Heart right ventricle (tissue), 16 donors: ENCODE measurements at regions not wholly inside any gene's neighbourhood (a gene's known extent, or its start where the extent isn't known, plus 50 kb on each side); places are given as distances from the start of the nearest gene placed in this dataset.

Experiments
- ATAC-seq, 8 donors: fragments of 200-7000 bp; cut with Tn5 transposase; one replicate each; pipeline ENCODE4 v1.9.1; 2020; ENCODE audit warnings: mild to moderate bottlenecking in 8 of 8, moderate library complexity in 8 of 8, moderate number of reproducible peaks in 1 of 8
- DNase-seq, 2 donors: peaks; one replicate each; pipeline ENCODE4 v3.0.0-alpha.2; 2020
- H3K27ac ChIP-seq, 10 donors: fragments of 200-600 bp; sonication (generic) in 2 of 10; one replicate each; pipeline versions ENCODE4 v1.5.0 to v1.8.0; 2020 to 2022; ENCODE audit warnings: mild to moderate bottlenecking in 3 of 10
- H3K27me3 ChIP-seq, 7 donors: fragments of 200-600 bp; one replicate each; pipeline ENCODE4 v1.8.0; 2021 to 2022; ENCODE audit warnings: mild to moderate bottlenecking in 2 of 7
- H3K36me3 ChIP-seq, 9 donors: fragments of 200-600 bp; sonication (generic) in 1 of 9; one replicate each; pipeline versions ENCODE4 v1.5.0 to v1.8.0; 2020 to 2022; ENCODE audit warnings: mild to moderate bottlenecking in 2 of 9
- H3K4me1 ChIP-seq, 9 donors: fragments of 200-600 bp; sonication (generic) in 1 of 9; one replicate each; pipeline versions ENCODE4 v1.5.0 to v1.8.0; 2020 to 2022; ENCODE audit warnings: mild to moderate bottlenecking in 4 of 9
- H3K4me3 ChIP-seq, 10 donors: fragments of 200-600 bp; sonication (generic) in 2 of 10; one replicate each; pipeline versions ENCODE4 v1.5.0 to v1.8.0; 2020 to 2022; ENCODE audit warnings: mild to moderate bottlenecking in 7 of 10, moderate library complexity in 2 of 10
- H3K9me3 ChIP-seq, 11 donors: fragments of 200-600 bp in 10 of 11; sonication (generic) in 2 of 11; one replicate each; pipeline versions ENCODE4 v1.5.0 to v1.8.0; 2013 to 2022; ENCODE audit warnings: mild to moderate bottlenecking in 2 of 11, control low read depth in 1 of 11, moderate library complexity in 1 of 11
- WGBS, 2 donors: extraction: QIAGEN DNeasy Blood & Tissue Kit; methylation state at CpG; one replicate each; pipeline ENCODE4 v1.1.7; 2013; ENCODE audit warnings: inconsistent platforms in 1 of 2; 5-methylcytosine and 5-hydroxymethylcytosine counted together
- intact Hi-C, 10 donors: fragments of 100-400 bp; cut with DNase I; formaldehyde crosslinking; loops; one replicate each; pipeline versions ENCODE4 v1.11.1 to v1.14.2; 2022
- TF ChIP-seq, protein P1 (sequence below), 9 donors: fragments of 200-600 bp; sonication (generic) in 2 of 9; IDR thresholded peaks; one replicate each; pipeline versions ENCODE4 v1.5.0 to v1.8.0; 2021 to 2022; ENCODE audit warnings: antibody characterized with exemption in 9 of 9, mild to moderate bottlenecking in 5 of 9, moderate library complexity in 1 of 9
- donor health status: Arrhythmogenic right ventricular cardiomyopathy.
- donor health status: ischemic (EF 13 %, LVEDD 7.1; RV severe dilation, severe dysfunction).
- donor health status: healthy with polysubstance abuse.
- donor health status: DM: no; HTN: yes; CAD: no.
- donor health status: DM: no; HTN: no; CAD: no.
- donor health status: ischemic (EF 25% LVEDD 6.9; RV normal size, moderate dysfunction).
- donor health status: ischemic (EF 25% LVEDD 5.7; RV mildly dilated, moderate dysfunction).
- donor health status: healthy.
- donor health status: DM: yes; HTN: yes; CAD: no.
- donor health status: Ischemic cardiomyopathy.
- donor health status: ischemic (EF 35%, LVEDD 5.7; RV mildly dilated, moderate dysfunction).
- donor health status: nonischemic (EF 11% LVEDD 7.7; RV severe dilation, severe dysfunction).
- donor health status: DM: yes; HTN: yes; CAD: no.
- donor health status: PGD.
- donor health status: ischemic (EF 29% LVEDD 5.4; RV normal size, mild dysfunction).
- donor health status: nonischemic (EF 23%, LVEDD 6.1; RV moderate dilation, normal function).

DNA sequence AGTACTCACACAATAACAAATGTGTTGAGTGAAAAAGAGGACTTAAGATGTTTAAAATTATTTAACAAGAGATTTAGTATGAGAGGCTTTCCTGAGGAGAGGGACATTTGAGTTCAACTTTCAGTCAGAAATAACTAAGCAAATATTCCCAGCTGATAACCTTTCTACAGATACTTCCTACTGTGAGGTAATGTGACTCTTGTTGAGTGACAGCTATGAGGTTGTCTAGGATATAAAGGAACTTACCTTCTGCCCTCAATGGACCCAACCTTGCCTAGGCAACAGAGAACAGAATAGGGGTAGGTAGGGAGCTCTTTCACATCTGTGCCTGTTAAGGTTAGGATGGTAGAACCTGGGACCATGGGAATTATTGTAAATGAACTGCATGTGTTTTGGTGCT, 54.7 kb downstream of the GLUD2 start:
- intact Hi-C loops = no loop called here
- Histone ChIP-seq H3K27me3 (no peaks in the 10 kb centered on the region), H3K4me1 (no peaks in the 10 kb centered on the region), H3K36me3 (no peaks in the 10 kb centered on the region), H3K4me3 (no peak overlapping the region), H3K27ac (no peak overlapping the region), H3K9me3 (no peaks in the 10 kb centered on the region)
- TF ChIP-seq, protein P1, sequence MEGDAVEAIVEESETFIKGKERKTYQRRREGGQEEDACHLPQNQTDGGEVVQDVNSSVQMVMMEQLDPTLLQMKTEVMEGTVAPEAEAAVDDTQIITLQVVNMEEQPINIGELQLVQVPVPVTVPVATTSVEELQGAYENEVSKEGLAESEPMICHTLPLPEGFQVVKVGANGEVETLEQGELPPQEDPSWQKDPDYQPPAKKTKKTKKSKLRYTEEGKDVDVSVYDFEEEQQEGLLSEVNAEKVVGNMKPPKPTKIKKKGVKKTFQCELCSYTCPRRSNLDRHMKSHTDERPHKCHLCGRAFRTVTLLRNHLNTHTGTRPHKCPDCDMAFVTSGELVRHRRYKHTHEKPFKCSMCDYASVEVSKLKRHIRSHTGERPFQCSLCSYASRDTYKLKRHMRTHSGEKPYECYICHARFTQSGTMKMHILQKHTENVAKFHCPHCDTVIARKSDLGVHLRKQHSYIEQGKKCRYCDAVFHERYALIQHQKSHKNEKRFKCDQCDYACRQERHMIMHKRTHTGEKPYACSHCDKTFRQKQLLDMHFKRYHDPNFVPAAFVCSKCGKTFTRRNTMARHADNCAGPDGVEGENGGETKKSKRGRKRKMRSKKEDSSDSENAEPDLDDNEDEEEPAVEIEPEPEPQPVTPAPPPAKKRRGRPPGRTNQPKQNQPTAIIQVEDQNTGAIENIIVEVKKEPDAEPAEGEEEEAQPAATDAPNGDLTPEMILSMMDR (IDR thresholded peaks at IDR 0.05) = no peak
- ATAC-seq (no peak), DNase-seq (no peak)

DNA sequence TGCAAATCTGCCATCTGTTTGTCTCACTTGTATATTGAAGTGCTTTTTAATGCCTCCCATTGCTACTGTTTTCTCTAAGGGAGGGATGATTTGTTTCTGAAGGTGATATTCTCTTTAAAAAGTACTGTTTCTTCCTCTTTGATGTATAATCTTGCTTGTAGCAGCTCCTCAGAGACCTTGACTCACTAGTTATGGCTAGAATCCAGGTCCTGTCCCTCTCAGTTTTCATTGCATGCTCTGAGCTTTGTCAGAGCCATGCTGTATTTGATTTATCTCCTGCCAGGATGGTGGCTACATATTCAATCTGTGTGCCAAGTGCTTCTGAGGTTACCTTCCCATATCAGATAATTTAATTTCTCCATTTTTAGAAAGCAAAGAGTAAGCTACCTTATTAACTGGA, 56.0 kb downstream of the GLUD2 start:
- Histone ChIP-seq H3K27ac (no peak overlapping the region), H3K9me3 (no peaks in the 10 kb centered on the region), H3K4me3 (no peak overlapping the region), H3K36me3 (no peaks in the 10 kb centered on the region), H3K27me3 (no peaks in the 10 kb centered on the region), H3K4me1 (no peaks in the 10 kb centered on the region)
- DNase-seq = no peak
- intact Hi-C loops = no loop called here
- ATAC-seq = no peak
- TF ChIP-seq, protein P1 (IDR thresholded peaks at IDR 0.05) = no peak

DNA sequence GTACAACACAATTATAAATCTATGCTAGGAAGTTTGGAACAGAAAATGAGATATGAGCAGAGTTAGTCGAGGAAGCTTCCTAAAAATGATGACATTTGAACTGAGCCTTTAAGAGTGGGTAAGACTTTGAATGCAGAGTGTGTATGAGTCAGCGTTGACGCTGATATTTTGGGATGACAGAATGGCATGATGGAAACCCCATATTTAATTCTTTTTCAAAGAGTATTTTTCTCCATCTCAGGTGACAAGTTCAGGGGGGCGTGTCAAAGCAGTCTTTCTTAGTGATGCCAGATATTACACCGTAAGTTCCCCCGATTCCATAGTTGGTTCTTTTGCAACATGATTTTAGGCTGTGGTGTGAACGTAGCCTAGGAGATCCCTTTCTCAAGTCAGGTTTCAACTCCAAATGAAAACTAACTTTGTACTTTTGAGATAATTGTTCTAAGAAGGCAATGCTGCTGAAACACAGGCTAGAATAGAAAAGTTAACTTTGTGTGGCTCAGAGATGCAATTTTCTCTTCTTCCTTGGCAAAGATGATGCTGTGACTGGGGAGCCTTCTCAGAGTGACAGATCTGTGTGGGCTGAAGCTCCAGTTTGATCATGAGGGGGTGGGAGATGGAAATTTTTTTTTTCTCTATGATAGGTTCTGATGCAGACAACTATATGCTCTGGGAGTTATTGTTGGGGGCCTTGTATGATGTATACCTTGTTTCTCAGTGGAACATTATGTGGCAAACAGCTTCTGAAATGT, 59.2 kb downstream of the GLUD2 start:
- 85 to 90% methylated on average over 7 of the region's 7 CpGs for WGBS, 2 donors
- no peak overlapping the region for H3K27ac ChIP-seq
- peaks cover 0 to 9% (median 0%) of the 10 kb centered on the region in 11 donors for H3K9me3 ChIP-seq
- H3K27me3 ChIP-seq = no peaks in the 10 kb centered on the region
- ATAC-seq = no peak
- H3K4me1 ChIP-seq = no peaks in the 10 kb centered on the region
- no peak for DNase-seq
- H3K4me3 ChIP-seq = no peak overlapping the region
- intact Hi-C loops = no loop called here
- H3K36me3 ChIP-seq = no peaks in the 10 kb centered on the region
- TF ChIP-seq, protein P1 (IDR thresholded peaks at IDR 0.05) = no peak

DNA sequence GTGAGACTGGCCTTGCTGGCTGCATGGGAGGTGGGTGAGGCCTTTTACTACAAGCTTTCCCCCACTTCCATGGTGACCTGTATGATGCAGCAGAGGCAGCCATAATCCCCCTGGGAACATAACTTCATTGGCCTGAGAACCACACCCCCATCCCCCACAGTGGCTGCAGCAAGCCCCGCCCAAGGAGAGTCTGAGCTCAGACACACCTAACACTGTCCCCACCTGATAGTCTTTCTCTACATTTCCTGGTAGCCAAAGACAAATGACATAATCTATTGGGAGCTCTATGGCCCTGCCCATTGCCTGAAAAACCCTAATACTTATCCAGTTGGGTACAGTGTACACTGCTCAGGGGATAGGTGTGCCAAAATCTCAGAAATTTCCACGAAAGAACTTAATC, 62.6 kb downstream of the GLUD2 start:
- TF ChIP-seq, protein P1 (IDR thresholded peaks at IDR 0.05) = no peak

More for the DNA sequence above, 62.6 kb downstream of the GLUD2 start:
- Histone ChIP-seq H3K27me3 (no peaks in the 10 kb centered on the region), H3K36me3 (no peaks in the 10 kb centered on the region), H3K4me3 (no peak overlapping the region), H3K4me1 (no peaks in the 10 kb centered on the region), H3K9me3 (peaks cover 0 to 9% (median 0%) of the 10 kb centered on the region in 11 donors), H3K27ac (no peak overlapping the region)
- 85 to 86% methylated on average over 2 of the region's 2 CpGs for WGBS, 2 donors
- DNase-seq = no peak
- intact Hi-C loops = no loop called here
- no peak for ATAC-seq
